HCT116 (cell line): ENCODE measurements at regions not wholly inside any gene's neighbourhood (a gene's known extent, or its start where the extent isn't known, plus 50 kb on each side); places are given as distances from the start of the nearest gene placed in this dataset.

ENCODE experiments used
- ATAC-seq: fragments of 200-7000 bp; cut with Tn5 transposase; 2 replicates; pipeline ENCODE4 v1.9.1; 2020; ENCODE audit warnings: mild to moderate bottlenecking, moderate library complexity
- BruUV-seq: library from RNA; stranded (reverse); fragments of 400-500 nt; replicated peaks from 2 replicates; lab custom pipeline; 2021; lab: Mats Ljungman, UMichigan
- CTCF ChIA-PET: fragments of 300-600 bp; sonication (Branson Sonifier 250); formaldehyde crosslinking; loops from one replicate; lab custom pipeline; 2021; ENCODE audit warnings: antibody characterized with exemption; lab: Charles Lee
- POLR2A ChIA-PET: fragments of 300-600, 350-600 bp; sonication (Branson Sonifier 250); formaldehyde crosslinking; loops from one replicate; lab custom pipeline; 2021; ENCODE audit warnings: antibody characterized with exemption; lab: Charles Lee
- RAD21 ChIA-PET, 2 experiments: fragments of 300-600 bp; sonication (Branson Sonifier 250); formaldehyde crosslinking; loops; one replicate each; lab custom pipeline; 2023; ENCODE audit warnings: low total read pairs in 2 of 2; ENCODE audit not compliant: uncharacterized antibody in 2 of 2, unreplicated experiment in 2 of 2, low non-redundant PET in 1 of 2; lab: Charles Lee
- DNase-seq: peaks from one replicate; pipeline ENCODE4 v3.0.0-alpha.2; 2010; ENCODE audit warnings: low read depth, low spot score
- H2AFZ ChIP-seq: fragments of 200-600 bp; shearing (Covaris generic), sonication (generic); 2 replicates; pipeline ENCODE4 v1.6.1; 2017; ENCODE audit warnings: low read depth, mixed run types, mixed read lengths, antibody characterized with exemption, low read length; ENCODE audit not compliant: poor library complexity, severe bottlenecking
- H3K27ac ChIP-seq: 2 replicates; pipeline ENCODE4 v1.5.1; 2012; ENCODE audit warnings: low read depth, low read length
- H3K27me3 ChIP-seq: fragments of 200-600 bp; sonication (generic); 2 replicates; pipeline ENCODE4 v1.6.1; 2016; ENCODE audit warnings: mixed run types, low read length, mixed read lengths; ENCODE audit not compliant: insufficient read depth
- H3K36me3 ChIP-seq, 2 experiments: fragments of 200-500 bp in 1 of 2; fragments of 200-600 bp in 1 of 2; sonication (Bioruptor generic) in 1 of 2; sonication (generic) in 1 of 2; 2 replicates each; pipeline versions ENCODE4 v1.5.1 to v1.6.1; 2014 to 2016; ENCODE audit warnings: low read length in 2 of 2, inconsistent platforms in 1 of 2, mixed read lengths in 1 of 2, mixed run types in 1 of 2; ENCODE audit not compliant: insufficient read depth in 2 of 2, control insufficient read depth in 1 of 2
- H3K4me1 ChIP-seq, 2 experiments: fragments of 200-600 bp in 1 of 2; sonication (generic) in 1 of 2; 2 replicates each; pipeline versions ENCODE4 v1.5.1 to v1.6.1; 2012 to 2017; ENCODE audit warnings: low read length in 2 of 2, inconsistent platforms in 1 of 2, mild to moderate bottlenecking in 1 of 2, mixed read lengths in 1 of 2, mixed run types in 1 of 2, moderate library complexity in 1 of 2; ENCODE audit not compliant: insufficient read depth in 2 of 2, control insufficient read depth in 1 of 2
- H3K4me2 ChIP-seq: fragments of 200-600 bp; sonication (generic); 2 replicates; pipeline ENCODE4 v1.6.1; 2017; ENCODE audit warnings: mixed run types, low read length, mixed read lengths
- H3K4me3 ChIP-seq, 2 experiments: fragments of 200-600 bp in 1 of 2; sonication (generic) in 1 of 2; replicated peaks in 1 of 2; 2 replicates each; pipeline ENCODE4 v1.5.1; 2011 to 2016; ENCODE audit warnings: low read length in 2 of 2, control low read depth in 1 of 2, low read depth in 1 of 2, mild to moderate bottlenecking in 1 of 2, mixed read lengths in 1 of 2, mixed run types in 1 of 2
- H3K79me2 ChIP-seq: fragments of 200-600 bp; sonication (generic); 2 replicates; pipeline ENCODE4 v1.6.1; 2017; ENCODE audit warnings: mild to moderate bottlenecking, mixed run types, low read length, moderate library complexity, mixed read lengths; ENCODE audit not compliant: insufficient read depth
- H3K9ac ChIP-seq: fragments of 200-600 bp; sonication (generic); 2 replicates; pipeline ENCODE4 v1.6.1; 2016; ENCODE audit warnings: low read length, mixed read lengths
- H3K9me2 ChIP-seq: fragments of 200-600 bp; sonication (generic), shearing (Covaris generic); 2 replicates; pipeline ENCODE4 v1.6.1; 2017; ENCODE audit warnings: mixed run types, mild to moderate bottlenecking, moderate library complexity; ENCODE audit not compliant: insufficient read depth
- H3K9me3 ChIP-seq, 2 experiments: fragments of 200-500 bp in 1 of 2; fragments of 200-600 bp in 1 of 2; sonication (Bioruptor generic) in 1 of 2; sonication (generic) in 1 of 2; 2 replicates each; pipeline ENCODE4 v1.6.1; 2014 to 2017; ENCODE audit warnings: low read length in 2 of 2, mixed read lengths in 2 of 2, inconsistent platforms in 1 of 2, low read depth in 1 of 2, mild to moderate bottlenecking in 1 of 2, mixed run types in 1 of 2, moderate library complexity in 1 of 2; ENCODE audit not compliant: control insufficient read depth in 1 of 2, insufficient read depth in 1 of 2
- H4K20me1 ChIP-seq: fragments of 200-600 bp; sonication (generic), shearing (Covaris generic); 2 replicates; pipeline ENCODE4 v1.6.1; 2017; ENCODE audit warnings: mixed run types, mild to moderate bottlenecking, moderate library complexity; ENCODE audit not compliant: insufficient read depth
- CBX3 ChIP-seq: IDR thresholded peaks from 2 replicates; pipeline ENCODE4 v1.6.1; 2012; ENCODE audit warnings: low read depth
- CEBPB ChIP-seq: IDR thresholded peaks from 2 replicates; pipeline ENCODE4 v1.6.1; 2012; ENCODE audit warnings: low read depth
- EGR1 ChIP-seq: IDR thresholded peaks from 2 replicates; pipeline ENCODE4 v1.6.1; 2012; ENCODE audit warnings: low read depth
- EZH2phosphoT487 ChIP-seq: fragments of 200-600 bp; IDR thresholded peaks from 2 replicates; pipeline ENCODE4 v1.6.1; 2018; ENCODE audit warnings: antibody characterized with exemption, borderline replicate concordance
- FOSL1 ChIP-seq: IDR thresholded peaks from 2 replicates; pipeline ENCODE4 v1.6.1; 2012; ENCODE audit warnings: low read depth
- JUND ChIP-seq: IDR thresholded peaks from 2 replicates; pipeline ENCODE4 v1.6.1; 2012
- POLR2A ChIP-seq: IDR thresholded peaks from 2 replicates; pipeline ENCODE4 v1.7.0; 2011; ENCODE audit warnings: borderline replicate concordance; ENCODE audit not compliant: insufficient read depth, insufficient read length; ENCODE audit errors: extremely low read depth
- POLR2AphosphoS5 ChIP-seq: IDR thresholded peaks from 2 replicates; pipeline ENCODE4 v1.6.1; 2011; ENCODE audit warnings: mild to moderate bottlenecking, low read depth, low read length, moderate library complexity
- RAD21 ChIP-seq: IDR thresholded peaks from 2 replicates; pipeline ENCODE4 v1.6.1; 2012; ENCODE audit warnings: low read depth, mild to moderate bottlenecking
- SP1 ChIP-seq: IDR thresholded peaks from 2 replicates; pipeline ENCODE4 v1.6.1; 2012; ENCODE audit warnings: low read depth
- SRF ChIP-seq: IDR thresholded peaks from 2 replicates; pipeline ENCODE4 v1.6.1; 2012; ENCODE audit warnings: low read depth
- TCF7L2 ChIP-seq: IDR thresholded peaks from 2 replicates; pipeline ENCODE4 v1.7.0; 2011; ENCODE audit warnings: borderline replicate concordance, inconsistent platforms; ENCODE audit not compliant: insufficient read depth, insufficient read length; ENCODE audit errors: extremely low read depth
- ZNF274 ChIP-seq: fragments of 200-500 bp; sonication (Bioruptor generic); IDR thresholded peaks from 2 replicates; pipeline ENCODE4 v1.6.1; 2014; ENCODE audit warnings: mild to moderate bottlenecking, low read depth, low read length, inconsistent platforms
- intact Hi-C: fragments of 100-400 bp; cut with micrococcal nuclease; formaldehyde crosslinking; loops from 2 replicates; pipeline ENCODE4 v1.10.0; 2022
- TF ChIP-seq, protein P1 (sequence below): IDR thresholded peaks from 2 replicates; pipeline ENCODE4 v1.6.1; 2011; ENCODE audit warnings: mild to moderate bottlenecking, low read length, moderate library complexity; ENCODE audit not compliant: insufficient replicate concordance; ENCODE audit errors: extremely low read depth
- TF ChIP-seq, protein P2 (sequence below): IDR thresholded peaks from 2 replicates; pipeline ENCODE4 v1.6.1; 2012
- TF ChIP-seq, protein P3 (sequence below), 3 experiments: fragments of 200-600 bp in 1 of 3; sonication (generic) in 1 of 3; IDR thresholded peaks in 2 of 3; conservative IDR thresholded peaks in 1 of 3; 2 replicates each; pipeline ENCODE4 v1.5.1; 2012 to 2017; ENCODE audit warnings: low read depth in 2 of 3, low read length in 2 of 3, antibody characterized with exemption in 1 of 3, borderline replicate concordance in 1 of 3, control low read depth in 1 of 3, mild to moderate bottlenecking in 1 of 3, mixed read lengths in 1 of 3, mixed run types in 1 of 3, moderate library complexity in 1 of 3; ENCODE audit not compliant: insufficient read depth in 1 of 3
- TF ChIP-seq, protein P4 (sequence below): IDR thresholded peaks from 2 replicates; pipeline ENCODE4 v1.6.1; 2012
- TF ChIP-seq, protein P5 (sequence below): IDR thresholded peaks from 2 replicates; pipeline ENCODE4 v1.6.1; 2012; ENCODE audit warnings: low read depth

DNA sequence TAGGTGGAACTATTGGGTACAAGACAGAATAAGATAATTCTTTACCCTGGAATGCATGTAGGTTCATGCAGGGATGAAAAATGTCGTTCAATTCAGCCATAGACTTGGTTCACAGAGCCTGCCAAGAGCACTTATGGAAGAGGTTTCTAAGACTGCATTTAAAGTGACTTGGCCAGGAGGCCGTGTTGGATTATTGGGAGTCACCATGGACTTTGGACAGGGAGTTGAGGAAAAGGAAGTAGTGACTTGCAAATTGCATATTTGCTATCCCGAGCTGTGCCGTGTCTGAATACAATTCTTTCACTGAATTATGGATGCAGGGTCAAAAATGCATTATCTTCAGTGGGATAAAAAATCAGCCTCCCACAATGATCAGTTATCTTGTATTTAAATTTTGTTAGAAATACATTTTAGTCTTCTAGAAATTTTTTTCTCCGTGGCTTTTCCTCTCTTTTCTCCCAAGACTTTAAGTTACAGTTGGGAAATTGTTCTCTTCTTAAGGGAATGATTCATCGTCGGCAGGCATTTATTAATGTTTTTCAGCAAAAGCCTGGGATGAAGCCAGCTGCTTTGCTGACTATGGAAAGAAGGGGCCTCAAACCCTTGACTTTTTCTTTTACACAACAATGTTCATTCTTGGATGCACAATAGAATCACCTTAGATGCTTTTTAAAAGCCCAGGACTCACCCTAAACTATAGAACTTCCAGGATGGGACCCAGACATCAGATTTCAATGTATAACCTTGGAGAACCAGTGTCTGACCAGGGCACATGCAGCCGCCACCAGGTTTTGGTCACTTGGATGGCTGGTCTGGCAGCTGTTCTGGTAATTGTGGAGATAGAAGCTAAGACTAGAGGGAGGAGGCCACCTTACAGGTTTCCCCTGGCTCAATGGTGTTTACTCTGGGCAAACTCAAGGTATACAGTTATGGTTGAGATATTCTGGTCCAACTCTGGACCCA is 70.8 kb downstream of the FAT3 start:
- Histone ChIP-seq H3K27me3 (no peaks in the 10 kb centered on the region), H2AFZ (no peak overlapping the region), H4K20me1 (no peaks in the 10 kb centered on the region), H3K27ac (no peak overlapping the region), H3K36me3 (no peaks in the 10 kb centered on the region), H3K9me2 (no peaks in the 10 kb centered on the region), H3K4me1 (no peaks in the 10 kb centered on the region), H3K9ac (no peak overlapping the region), H3K9me3 (peaks cover 0 to 3% of the 10 kb centered on the region in 2 experiments; a peak in 2 of 4 replicates), H3K79me2 (no peaks in the 10 kb centered on the region), H3K4me2 (no peak overlapping the region), H3K4me3 (no peak overlapping the region)
- BruUV-seq: no TSS peak
- no peak for DNase-seq
- intact Hi-C loops: no loop called here
- TF ChIP-seq, protein P1, sequence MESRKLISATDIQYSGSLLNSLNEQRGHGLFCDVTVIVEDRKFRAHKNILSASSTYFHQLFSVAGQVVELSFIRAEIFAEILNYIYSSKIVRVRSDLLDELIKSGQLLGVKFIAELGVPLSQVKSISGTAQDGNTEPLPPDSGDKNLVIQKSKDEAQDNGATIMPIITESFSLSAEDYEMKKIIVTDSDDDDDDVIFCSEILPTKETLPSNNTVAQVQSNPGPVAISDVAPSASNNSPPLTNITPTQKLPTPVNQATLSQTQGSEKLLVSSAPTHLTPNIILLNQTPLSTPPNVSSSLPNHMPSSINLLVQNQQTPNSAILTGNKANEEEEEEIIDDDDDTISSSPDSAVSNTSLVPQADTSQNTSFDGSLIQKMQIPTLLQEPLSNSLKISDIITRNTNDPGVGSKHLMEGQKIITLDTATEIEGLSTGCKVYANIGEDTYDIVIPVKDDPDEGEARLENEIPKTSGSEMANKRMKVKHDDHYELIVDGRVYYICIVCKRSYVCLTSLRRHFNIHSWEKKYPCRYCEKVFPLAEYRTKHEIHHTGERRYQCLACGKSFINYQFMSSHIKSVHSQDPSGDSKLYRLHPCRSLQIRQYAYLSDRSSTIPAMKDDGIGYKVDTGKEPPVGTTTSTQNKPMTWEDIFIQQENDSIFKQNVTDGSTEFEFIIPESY: no peak
- TF ChIP-seq SRF (no peak), SP1 (no peak), EGR1 (no peak), POLR2A (no peak), ZNF274 (no peak), TCF7L2 (no peak), EZH2phosphoT487 (no peak), JUND (no peak), CEBPB (no peak), FOSL1 (no peak), CBX3 (no peak), POLR2AphosphoS5 (no peak), RAD21 (no peak)
- TF ChIP-seq, protein P2, sequence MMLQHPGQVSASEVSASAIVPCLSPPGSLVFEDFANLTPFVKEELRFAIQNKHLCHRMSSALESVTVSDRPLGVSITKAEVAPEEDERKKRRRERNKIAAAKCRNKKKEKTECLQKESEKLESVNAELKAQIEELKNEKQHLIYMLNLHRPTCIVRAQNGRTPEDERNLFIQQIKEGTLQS: no peak
- TF ChIP-seq, protein P3, sequence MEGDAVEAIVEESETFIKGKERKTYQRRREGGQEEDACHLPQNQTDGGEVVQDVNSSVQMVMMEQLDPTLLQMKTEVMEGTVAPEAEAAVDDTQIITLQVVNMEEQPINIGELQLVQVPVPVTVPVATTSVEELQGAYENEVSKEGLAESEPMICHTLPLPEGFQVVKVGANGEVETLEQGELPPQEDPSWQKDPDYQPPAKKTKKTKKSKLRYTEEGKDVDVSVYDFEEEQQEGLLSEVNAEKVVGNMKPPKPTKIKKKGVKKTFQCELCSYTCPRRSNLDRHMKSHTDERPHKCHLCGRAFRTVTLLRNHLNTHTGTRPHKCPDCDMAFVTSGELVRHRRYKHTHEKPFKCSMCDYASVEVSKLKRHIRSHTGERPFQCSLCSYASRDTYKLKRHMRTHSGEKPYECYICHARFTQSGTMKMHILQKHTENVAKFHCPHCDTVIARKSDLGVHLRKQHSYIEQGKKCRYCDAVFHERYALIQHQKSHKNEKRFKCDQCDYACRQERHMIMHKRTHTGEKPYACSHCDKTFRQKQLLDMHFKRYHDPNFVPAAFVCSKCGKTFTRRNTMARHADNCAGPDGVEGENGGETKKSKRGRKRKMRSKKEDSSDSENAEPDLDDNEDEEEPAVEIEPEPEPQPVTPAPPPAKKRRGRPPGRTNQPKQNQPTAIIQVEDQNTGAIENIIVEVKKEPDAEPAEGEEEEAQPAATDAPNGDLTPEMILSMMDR (IDR thresholded peaks at IDR 0.05 in 2 of 3, conservative IDR thresholded peaks at IDR 0.05 in 1 of 3; ENCODE audit: borderline replicate concordance in 1 of 3, insufficient read depth in 1 of 3, low read depth in 2 of 3, low read length in 2 of 3): no peak
- TF ChIP-seq, protein P4, sequence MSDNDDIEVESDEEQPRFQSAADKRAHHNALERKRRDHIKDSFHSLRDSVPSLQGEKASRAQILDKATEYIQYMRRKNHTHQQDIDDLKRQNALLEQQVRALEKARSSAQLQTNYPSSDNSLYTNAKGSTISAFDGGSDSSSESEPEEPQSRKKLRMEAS: no peak
- TF ChIP-seq, protein P5, sequence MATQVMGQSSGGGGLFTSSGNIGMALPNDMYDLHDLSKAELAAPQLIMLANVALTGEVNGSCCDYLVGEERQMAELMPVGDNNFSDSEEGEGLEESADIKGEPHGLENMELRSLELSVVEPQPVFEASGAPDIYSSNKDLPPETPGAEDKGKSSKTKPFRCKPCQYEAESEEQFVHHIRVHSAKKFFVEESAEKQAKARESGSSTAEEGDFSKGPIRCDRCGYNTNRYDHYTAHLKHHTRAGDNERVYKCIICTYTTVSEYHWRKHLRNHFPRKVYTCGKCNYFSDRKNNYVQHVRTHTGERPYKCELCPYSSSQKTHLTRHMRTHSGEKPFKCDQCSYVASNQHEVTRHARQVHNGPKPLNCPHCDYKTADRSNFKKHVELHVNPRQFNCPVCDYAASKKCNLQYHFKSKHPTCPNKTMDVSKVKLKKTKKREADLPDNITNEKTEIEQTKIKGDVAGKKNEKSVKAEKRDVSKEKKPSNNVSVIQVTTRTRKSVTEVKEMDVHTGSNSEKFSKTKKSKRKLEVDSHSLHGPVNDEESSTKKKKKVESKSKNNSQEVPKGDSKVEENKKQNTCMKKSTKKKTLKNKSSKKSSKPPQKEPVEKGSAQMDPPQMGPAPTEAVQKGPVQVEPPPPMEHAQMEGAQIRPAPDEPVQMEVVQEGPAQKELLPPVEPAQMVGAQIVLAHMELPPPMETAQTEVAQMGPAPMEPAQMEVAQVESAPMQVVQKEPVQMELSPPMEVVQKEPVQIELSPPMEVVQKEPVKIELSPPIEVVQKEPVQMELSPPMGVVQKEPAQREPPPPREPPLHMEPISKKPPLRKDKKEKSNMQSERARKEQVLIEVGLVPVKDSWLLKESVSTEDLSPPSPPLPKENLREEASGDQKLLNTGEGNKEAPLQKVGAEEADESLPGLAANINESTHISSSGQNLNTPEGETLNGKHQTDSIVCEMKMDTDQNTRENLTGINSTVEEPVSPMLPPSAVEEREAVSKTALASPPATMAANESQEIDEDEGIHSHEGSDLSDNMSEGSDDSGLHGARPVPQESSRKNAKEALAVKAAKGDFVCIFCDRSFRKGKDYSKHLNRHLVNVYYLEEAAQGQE: no peak
- no peak for ATAC-seq
- CTCF ChIA-PET: no interaction called here
- POLR2A ChIA-PET: no interaction called here
- RAD21 ChIA-PET: no interaction called here
